ENCODE measurements at regions not wholly inside any gene's neighbourhood (a gene's known extent, or its start where the extent isn't known, plus 50 kb on each side); places are given as distances from the start of the nearest gene placed in this dataset.

- TF ChIP-seq CTCF (IDR thresholded peaks at IDR 0.05; ENCODE audit: low read depth, low read length): no peak
- in situ Hi-C loops (cut with HindIII; ENCODE audit: low sequenced_read_pairs): no loop called here
- DNase-seq (ENCODE audit: low read depth, low spot score): no peak
- H3K4me3 ChIP-seq (ENCODE audit: low read depth, low read length): no peak overlapping the region
Observed at GRCh38 chr19:31132753-31133110, 216.5 kb downstream of the TSHZ3 start.

- in situ Hi-C loops (cut with HindIII; ENCODE audit: low sequenced_read_pairs): no loop called here
- no peak for DNase-seq (ENCODE audit: low read depth, low spot score)
- no peak for TF ChIP-seq CTCF (IDR thresholded peaks at IDR 0.05; ENCODE audit: low read depth, low read length)
- H3K4me3 ChIP-seq (ENCODE audit: low read depth, low read length): no peak overlapping the region
Observed at GRCh38 chr19:31128291-31128690, 220.9 kb downstream of the TSHZ3 start.

GRCh38 chr19:31127134-31127967, 221.9 kb downstream of the TSHZ3 start:
- H3K4me3 ChIP-seq (ENCODE audit: low read depth, low read length): no peak overlapping the region
- in situ Hi-C loops (cut with HindIII; ENCODE audit: low sequenced_read_pairs): no loop called here
- peak; percentile 98 for DNase-seq (ENCODE audit: low read depth, low spot score)
- TF ChIP-seq CTCF (IDR thresholded peaks at IDR 0.05; ENCODE audit: low read depth, low read length): no peak

GRCh38 chr19:31126236-31126635, 223.0 kb downstream of the TSHZ3 start:
- H3K4me3 ChIP-seq (ENCODE audit: low read depth, low read length): no peak overlapping the region
- in situ Hi-C loops (cut with HindIII; ENCODE audit: low sequenced_read_pairs): no loop called here
- TF ChIP-seq CTCF (IDR thresholded peaks at IDR 0.05; ENCODE audit: low read depth, low read length): no peak
- DNase-seq (ENCODE audit: low read depth, low spot score): peak; percentile 50

- no peak for TF ChIP-seq CTCF (IDR thresholded peaks at IDR 0.05; ENCODE audit: low read depth, low read length)
- in situ Hi-C loops (cut with HindIII; ENCODE audit: low sequenced_read_pairs): no loop called here
- DNase-seq (ENCODE audit: low read depth, low spot score): no peak
- H3K4me3 ChIP-seq (ENCODE audit: low read depth, low read length): no peak overlapping the region
Observed at GRCh38 chr19:31125071-31125470, 224.2 kb downstream of the TSHZ3 start.

- no peak for TF ChIP-seq CTCF (IDR thresholded peaks at IDR 0.05; ENCODE audit: low read depth, low read length)
- no peak overlapping the region for H3K4me3 ChIP-seq (ENCODE audit: low read depth, low read length)
- DNase-seq (ENCODE audit: low read depth, low spot score): no peak
- in situ Hi-C loops (cut with HindIII; ENCODE audit: low sequenced_read_pairs): no loop called here
Observed at GRCh38 chr19:31121501-31121900, 227.7 kb downstream of the TSHZ3 start.

Measured in astrocyte of the spinal cord (primary cell).